ENCODE measurements at regions not wholly inside any gene's neighbourhood (a gene's known extent, or its start where the extent isn't known, plus 50 kb on each side); places are given as distances from the start of the nearest gene placed in this dataset.
"Not testable (repeated sequence)": the region's sequence is repeated elsewhere in the genome, so short reads cannot be mapped to it uniquely, and the experiment has no call there.

- DNase-seq (ENCODE audit: low spot score): no peak
Observed at GRCh38 chr11:34830648-34831047, 85.5 kb downstream of the APIP start.

- no peak for DNase-seq (ENCODE audit: low spot score)
Observed at GRCh38 chr11:34830035-34830434, 86.1 kb downstream of the APIP start.

GRCh38 chr11:34827228-34827627 is 89.0 kb downstream of the APIP start:
- DNase-seq (ENCODE audit: low spot score): no peak

- no peak for DNase-seq (ENCODE audit: low spot score)
Observed at GRCh38 chr11:34826384-34826726, 89.8 kb downstream of the APIP start.

- DNase-seq (ENCODE audit: low spot score): no peak
Observed at GRCh38 chr11:34825670-34826383, 90.4 kb downstream of the APIP start.

- DNase-seq (ENCODE audit: low spot score): no peak
Observed at GRCh38 chr11:34825315-34825669, 90.9 kb downstream of the APIP start.

GRCh38 chr11:34824425-34824824 is 91.8 kb downstream of the APIP start:
- DNase-seq (ENCODE audit: low spot score): no peak

GRCh38 chr11:34823639-34824038 is 92.5 kb downstream of the APIP start:
- DNase-seq (ENCODE audit: low spot score): no peak

GRCh38 chr11:34823197-34823596 is 93.0 kb downstream of the APIP start:
- no peak for DNase-seq (ENCODE audit: low spot score)

GRCh38 chr11:34819740-34820482 is 96.3 kb downstream of the APIP start:
- DNase-seq (ENCODE audit: low spot score): no peak

- not testable (repeated sequence) for DNase-seq (ENCODE audit: low spot score)
Observed at GRCh38 chr11:34817812-34818211, 98.4 kb downstream of the APIP start.

GRCh38 chr11:34816698-34817213 is 99.4 kb downstream of the APIP start:
- DNase-seq (ENCODE audit: low spot score): no peak

GRCh38 chr11:34812905-34813576 is 103.1 kb downstream of the APIP start:
- DNase-seq (ENCODE audit: low spot score): no peak

- DNase-seq (ENCODE audit: low spot score): no peak
Observed at GRCh38 chr11:34811858-34812257, 104.3 kb downstream of the APIP start.

GRCh38 chr11:34810107-34810562 is 106.0 kb downstream of the APIP start:
- DNase-seq (ENCODE audit: low spot score): no peak

GRCh38 chr11:34809191-34810106 is 106.7 kb downstream of the APIP start:
- DNase-seq (ENCODE audit: low spot score): no peak

GRCh38 chr11:34806875-34807274 is 109.3 kb downstream of the APIP start:
- DNase-seq (ENCODE audit: low spot score): no peak

GRCh38 chr11:34805937-34806336 is 110.2 kb downstream of the APIP start:
- no peak for DNase-seq (ENCODE audit: low spot score)

GRCh38 chr11:34799848-34800247 is 116.3 kb downstream of the APIP start:
- DNase-seq (ENCODE audit: low spot score): no peak

GRCh38 chr11:34798985-34799384 is 117.2 kb downstream of the APIP start:
- no peak for DNase-seq (ENCODE audit: low spot score)

- DNase-seq (ENCODE audit: low spot score): not testable (repeated sequence)
Observed at GRCh38 chr11:34797497-34797896, 118.7 kb downstream of the APIP start.

- no peak for DNase-seq (ENCODE audit: low spot score)
Observed at GRCh38 chr11:34795641-34796040, 120.5 kb downstream of the APIP start.
